Esophagus squamous epithelium (tissue), 5 donors: ENCODE measurements at regions not wholly inside any gene's neighbourhood (a gene's known extent, or its start where the extent isn't known, plus 50 kb on each side); places are given as distances from the start of the nearest gene placed in this dataset.

Experiments
- DNase-seq: peaks from one replicate; lab custom pipeline; 2025; lab: John Stamatoyannopoulos, UW
- H3K27ac ChIP-seq, 4 donors: fragments of 200-600 bp; sonication (generic); one replicate each; pipeline ENCODE4 v1.5.1; 2016 to 2019; ENCODE audit warnings: mild to moderate bottlenecking in 1 of 4
- H3K27me3 ChIP-seq, 4 donors: fragments of 200-600 bp; sonication (generic); 1 replicate in 3 of 4; 2 replicates in 1 of 4; pipeline versions ENCODE4 v1.5.1 to v1.6.0; 2017 to 2021; ENCODE audit warnings: antibody characterized with exemption in 1 of 4
- H3K36me3 ChIP-seq, 3 donors: fragments of 200-600 bp; sonication (generic); one replicate each; pipeline ENCODE4 v1.5.1; 2016 to 2019
- H3K4me1 ChIP-seq, 3 donors: fragments of 200-600 bp; sonication (generic); one replicate each; pipeline ENCODE4 v1.5.1; 2017 to 2019
- H3K4me3 ChIP-seq, 4 donors: fragments of 200-600 bp; sonication (generic); 1 replicate in 3 of 4; 2 replicates in 1 of 4; pipeline ENCODE4 v1.5.1; 2016 to 2019; ENCODE audit warnings: mild to moderate bottlenecking in 2 of 4, moderate library complexity in 1 of 4
- H3K9me3 ChIP-seq, 3 donors: fragments of 200-600 bp; sonication (generic); one replicate each; pipeline ENCODE4 v1.5.1; 2016 to 2019
- POLR2A ChIP-seq, 4 donors: fragments of 450-650 bp; IDR thresholded peaks; one replicate each; pipeline ENCODE4 v1.6.1; 2017; ENCODE audit warnings: antibody characterized with exemption in 4 of 4, mild to moderate bottlenecking in 4 of 4, moderate library complexity in 3 of 4
- WGBS, 2 donors: methylation state at CpG; one replicate each; pipeline ENCODE4 v1.1.5; 2018; 5-methylcytosine and 5-hydroxymethylcytosine counted together
- intact Hi-C: fragments of 100-400 bp; cut with DNase I; formaldehyde crosslinking; loops from one replicate; pipeline ENCODE4 v1.15.0; 2022
- TF ChIP-seq, protein P1 (sequence below), 6 experiments: fragments of 450-650 bp in 4 of 6; fragments of 200-600 bp in 2 of 6; sonication (generic) in 2 of 6; IDR thresholded peaks; one replicate each; pipeline ENCODE4 v1.5.1; 2016 to 2019; ENCODE audit warnings: antibody characterized with exemption in 6 of 6, mild to moderate bottlenecking in 4 of 6, moderate library complexity in 4 of 6
- donor health status: DM: yes; HTN: yes; CAD: no.

DNA sequence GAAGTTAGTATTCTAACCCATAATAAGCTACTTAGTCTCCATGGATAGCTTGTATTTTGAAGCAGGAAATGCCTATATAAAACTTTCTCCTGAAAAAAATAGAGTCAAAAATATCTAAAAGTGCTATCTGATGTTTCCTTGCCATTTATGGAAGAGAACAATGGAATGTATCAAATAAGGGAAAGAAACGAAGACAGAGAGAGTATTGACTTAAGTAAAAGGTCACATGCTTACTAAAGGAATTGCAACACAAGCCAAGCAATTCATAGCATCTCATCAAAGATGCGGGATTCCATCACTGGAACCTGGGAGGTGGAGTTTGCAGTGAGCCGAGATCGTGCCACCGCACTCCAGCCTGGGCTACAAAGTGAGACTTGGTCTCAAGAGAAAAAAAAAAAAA is 112.9 kb upstream of the DTNBP1 start:
- no peaks in the 10 kb centered on the region for H3K9me3 ChIP-seq
- H3K4me3 ChIP-seq, result no peak overlapping the region
- WGBS, 2 donors, result 84 to 90% methylated on average over 5 of the region's 5 CpGs
- no peaks in the 10 kb centered on the region for H3K27me3 ChIP-seq
- no peak for TF ChIP-seq POLR2A (IDR thresholded peaks at IDR 0.05)
- TF ChIP-seq, protein P1, sequence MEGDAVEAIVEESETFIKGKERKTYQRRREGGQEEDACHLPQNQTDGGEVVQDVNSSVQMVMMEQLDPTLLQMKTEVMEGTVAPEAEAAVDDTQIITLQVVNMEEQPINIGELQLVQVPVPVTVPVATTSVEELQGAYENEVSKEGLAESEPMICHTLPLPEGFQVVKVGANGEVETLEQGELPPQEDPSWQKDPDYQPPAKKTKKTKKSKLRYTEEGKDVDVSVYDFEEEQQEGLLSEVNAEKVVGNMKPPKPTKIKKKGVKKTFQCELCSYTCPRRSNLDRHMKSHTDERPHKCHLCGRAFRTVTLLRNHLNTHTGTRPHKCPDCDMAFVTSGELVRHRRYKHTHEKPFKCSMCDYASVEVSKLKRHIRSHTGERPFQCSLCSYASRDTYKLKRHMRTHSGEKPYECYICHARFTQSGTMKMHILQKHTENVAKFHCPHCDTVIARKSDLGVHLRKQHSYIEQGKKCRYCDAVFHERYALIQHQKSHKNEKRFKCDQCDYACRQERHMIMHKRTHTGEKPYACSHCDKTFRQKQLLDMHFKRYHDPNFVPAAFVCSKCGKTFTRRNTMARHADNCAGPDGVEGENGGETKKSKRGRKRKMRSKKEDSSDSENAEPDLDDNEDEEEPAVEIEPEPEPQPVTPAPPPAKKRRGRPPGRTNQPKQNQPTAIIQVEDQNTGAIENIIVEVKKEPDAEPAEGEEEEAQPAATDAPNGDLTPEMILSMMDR (IDR thresholded peaks at IDR 0.05), result no peak
- H3K4me1 ChIP-seq, result peaks cover 0 to 11% (median 0%) of the 10 kb centered on the region in 3 donors
- H3K36me3 ChIP-seq, result no peaks in the 10 kb centered on the region
- no peak for DNase-seq
- no peak overlapping the region for H3K27ac ChIP-seq
- intact Hi-C loops, result loop anchor here (10.0 kb wide), 1 partner anchor 399 kb away; no protein-coding TSS in a partner anchor

DNA sequence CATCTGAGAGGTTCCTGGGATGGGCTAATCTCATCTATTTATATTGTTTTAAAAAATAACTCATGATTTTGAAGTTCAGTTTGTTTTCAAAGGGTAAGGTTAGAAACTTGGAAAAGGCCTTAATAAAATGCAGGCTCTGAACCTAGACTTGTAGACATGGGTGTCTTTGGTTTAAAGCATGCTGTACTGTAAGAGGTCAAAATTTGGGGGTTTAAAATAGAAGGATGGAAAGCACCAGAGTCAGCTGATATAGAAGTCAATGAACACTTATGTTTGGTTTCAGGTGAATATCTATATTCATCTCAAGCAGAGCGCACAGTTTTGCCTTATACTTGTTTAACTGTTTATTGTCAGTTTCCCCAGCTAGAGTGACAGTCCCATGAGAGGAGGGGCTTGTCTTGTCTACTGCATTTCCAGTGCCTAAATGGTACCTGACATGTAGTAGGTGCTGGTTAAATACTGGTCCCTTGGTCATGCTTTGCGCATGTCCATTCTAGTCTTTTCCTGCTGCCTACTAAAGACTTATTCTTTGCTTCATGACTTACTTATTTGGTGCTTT is 112.3 kb upstream of the DTNBP1 start:
- DNase-seq, result no peak
- H3K27ac ChIP-seq, result no peak overlapping the region
- 97 to 100% methylated on average over 2 of the region's 2 CpGs for WGBS, 2 donors
- TF ChIP-seq, protein P1 (IDR thresholded peaks at IDR 0.05), result no peak
- no peak for TF ChIP-seq POLR2A (IDR thresholded peaks at IDR 0.05)
- H3K27me3 ChIP-seq, result no peaks in the 10 kb centered on the region
- H3K9me3 ChIP-seq, result no peaks in the 10 kb centered on the region
- no peaks in the 10 kb centered on the region for H3K36me3 ChIP-seq
- peaks cover 0 to 16% (median 0%) of the 10 kb centered on the region in 3 donors for H3K4me1 ChIP-seq
- intact Hi-C loops, result loop anchor here (10.0 kb wide), 1 partner anchor 400 kb away; no protein-coding TSS in a partner anchor
- no peak overlapping the region for H3K4me3 ChIP-seq

DNA sequence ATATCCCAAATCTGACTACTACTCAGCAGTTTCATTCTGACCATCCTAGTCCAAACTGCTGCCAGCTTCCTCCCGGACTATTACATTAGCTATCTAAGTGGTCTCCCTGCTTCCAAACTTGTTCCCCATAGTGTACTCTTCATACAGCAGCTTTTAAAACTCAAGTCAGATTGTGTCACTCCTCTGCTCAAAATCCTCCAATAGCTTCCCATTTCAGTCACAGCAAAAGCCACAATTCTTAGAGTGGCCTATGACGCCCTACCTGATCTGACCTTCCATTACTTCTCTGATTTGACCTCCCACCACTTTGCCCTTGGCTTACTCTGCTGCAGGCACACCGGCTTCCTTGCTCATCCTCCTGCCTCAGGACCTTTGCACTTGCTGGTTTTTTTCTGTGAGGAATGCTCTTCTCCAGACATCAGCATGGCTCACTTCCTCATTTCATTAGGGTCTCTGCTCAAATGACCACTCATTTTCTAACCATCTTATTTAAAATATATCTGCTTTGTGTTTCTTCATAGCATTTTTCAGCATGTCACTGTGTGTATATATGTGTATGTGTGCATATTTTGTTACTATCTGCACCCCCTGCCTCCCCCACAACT is 111.1 kb upstream of the DTNBP1 start:
- TF ChIP-seq, protein P1 (IDR thresholded peaks at IDR 0.05), result no peak
- no peak for TF ChIP-seq POLR2A (IDR thresholded peaks at IDR 0.05)
- intact Hi-C loops, result loop anchor here (10.0 kb wide), 1 partner anchor 401 kb away; no protein-coding TSS in a partner anchor

DNA sequence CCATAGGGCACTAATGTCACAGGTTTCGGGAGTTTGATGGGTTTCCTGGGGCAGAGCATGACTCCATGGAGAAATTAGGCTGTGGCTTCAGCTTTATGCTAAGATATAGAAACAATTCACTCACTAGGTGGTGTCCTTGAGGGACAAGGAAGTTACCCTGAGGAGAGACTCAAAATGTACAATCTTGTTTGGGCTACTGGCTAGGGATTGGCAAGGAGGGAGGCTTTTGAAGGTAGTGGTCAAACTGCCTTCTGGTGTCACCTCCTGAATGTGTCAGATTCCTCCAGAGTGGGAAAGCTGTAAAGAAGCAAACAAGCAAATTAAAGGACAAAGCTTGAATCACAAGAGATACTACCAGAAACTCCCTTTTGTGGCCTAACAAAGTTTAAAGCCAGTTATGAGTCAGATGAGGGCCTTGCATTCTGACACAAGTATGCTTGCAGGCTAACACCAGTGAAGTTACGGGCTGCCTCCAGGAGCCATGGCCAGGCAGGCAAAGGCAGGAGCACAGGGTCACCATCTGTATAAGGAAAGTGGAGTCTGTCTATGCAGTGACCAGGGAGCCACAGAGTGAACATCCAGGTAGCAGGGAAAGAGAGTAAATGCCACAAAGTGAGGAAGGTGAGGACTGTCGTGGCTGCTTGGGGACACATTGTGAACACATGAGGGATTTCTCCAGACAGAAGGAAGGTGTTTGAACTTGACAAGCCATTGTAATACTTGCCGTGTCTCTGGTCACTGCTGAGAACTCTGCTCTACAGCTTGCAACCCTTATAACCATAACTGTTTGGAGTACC is 107.7 kb upstream of the DTNBP1 start:
- intact Hi-C loops, result loop anchor here (10.0 kb wide), 1 partner anchor 404 kb away; no protein-coding TSS in a partner anchor
- Histone ChIP-seq H3K27me3 (no peaks in the 10 kb centered on the region), H3K27ac (peak overlapping the region in 1 of 4 donors; percentile 7), H3K4me3 (no peak overlapping the region), H3K9me3 (no peaks in the 10 kb centered on the region), H3K4me1 (peaks cover 0 to 17% (median 0%) of the 10 kb centered on the region in 3 donors), H3K36me3 (no peaks in the 10 kb centered on the region)
- DNase-seq, result no peak
- WGBS, 2 donors, result 62 to 88% methylated on average over 4 of the region's 4 CpGs
- TF ChIP-seq, protein P1 (IDR thresholded peaks at IDR 0.05), result peak in 2 of 6 experiments; percentile 5 to 8
- TF ChIP-seq POLR2A (IDR thresholded peaks at IDR 0.05), result no peak

More for the DNA sequence above, 111.1 kb upstream of the DTNBP1 start:
- Histone ChIP-seq H3K36me3 (no peaks in the 10 kb centered on the region), H3K4me3 (no peak overlapping the region), H3K9me3 (no peaks in the 10 kb centered on the region), H3K27me3 (no peaks in the 10 kb centered on the region), H3K27ac (no peak overlapping the region), H3K4me1 (peaks cover 0 to 18% (median 0%) of the 10 kb centered on the region in 3 donors)
- 86 to 91% methylated on average over 3 of the region's 3 CpGs for WGBS, 2 donors
- no peak for DNase-seq
